Neuronal stem cell (in vitro differentiated cells): ENCODE measurements at regions not wholly inside any gene's neighbourhood (a gene's known extent, or its start where the extent isn't known, plus 50 kb on each side); places are given as distances from the start of the nearest gene placed in this dataset.

ENCODE experiments used
- DNase-seq: peaks from one replicate; pipeline ENCODE4 v3.0.0-alpha.2; 2013; ENCODE audit warnings: low spot score
- H2AFZ ChIP-seq: one replicate; pipeline ENCODE4 v1.6.1; 2013; ENCODE audit warnings: mild to moderate bottlenecking, low read length, inconsistent platforms
- H2AK5ac ChIP-seq: 2 replicates; pipeline ENCODE4 v1.6.1; 2013; ENCODE audit warnings: low read depth, mild to moderate bottlenecking, inconsistent platforms, low read length, moderate library complexity, mixed read lengths
- H2BK120ac ChIP-seq: 2 replicates; pipeline ENCODE4 v1.6.1; 2013; ENCODE audit warnings: low read depth, mild to moderate bottlenecking, inconsistent platforms, low read length, moderate library complexity, mixed read lengths
- H2BK12ac ChIP-seq: one replicate; pipeline ENCODE4 v1.6.1; 2013; ENCODE audit warnings: low read length, inconsistent platforms
- H2BK15ac ChIP-seq: 2 replicates; pipeline ENCODE4 v1.6.1; 2013; ENCODE audit warnings: mild to moderate bottlenecking, low read length, inconsistent platforms, mixed read lengths
- H2BK5ac ChIP-seq: one replicate; pipeline ENCODE4 v1.6.1; 2013; ENCODE audit warnings: inconsistent platforms, mild to moderate bottlenecking, low read length, moderate library complexity
- H3K14ac ChIP-seq: one replicate; pipeline ENCODE4 v1.6.1; 2013; ENCODE audit warnings: low read length, inconsistent platforms
- H3K18ac ChIP-seq: 2 replicates; pipeline ENCODE4 v1.6.1; 2013; ENCODE audit warnings: low read length, inconsistent platforms
- H3K23ac ChIP-seq: 2 replicates; pipeline ENCODE4 v1.6.1; 2013; ENCODE audit warnings: low read depth, mild to moderate bottlenecking, mixed read lengths, low read length, inconsistent platforms; ENCODE audit not compliant: poor library complexity
- H3K27ac ChIP-seq: replicated peaks from 3 replicates; pipeline ENCODE4 v1.5.1; 2013; ENCODE audit warnings: low read length, inconsistent platforms
- H3K27me3 ChIP-seq, 3 experiments: 2 replicates each; pipeline ENCODE4 v1.6.1; 2013; ENCODE audit warnings: low read length in 3 of 3, mild to moderate bottlenecking in 2 of 3, inconsistent platforms in 1 of 3, low read depth in 1 of 3, mixed read lengths in 1 of 3, moderate library complexity in 1 of 3; ENCODE audit not compliant: control insufficient read depth in 3 of 3, insufficient read depth in 3 of 3
- H3K36me3 ChIP-seq, 2 donors: replicated peaks in 1 of 2; 2 replicates each; pipeline ENCODE4 v1.6.1; 2013; ENCODE audit warnings: low read length in 2 of 2; ENCODE audit not compliant: control insufficient read depth in 2 of 2, insufficient read depth in 2 of 2
- H3K4ac ChIP-seq: 2 replicates; pipeline ENCODE4 v1.6.1; 2013; ENCODE audit warnings: inconsistent platforms, mild to moderate bottlenecking, low read length, moderate library complexity
- H3K4me1 ChIP-seq, 2 donors: 1 replicate in 1 of 2; 2 replicates in 1 of 2; pipeline ENCODE4 v1.6.1; 2013; ENCODE audit warnings: low read length in 2 of 2, low read depth in 1 of 2; ENCODE audit not compliant: control insufficient read depth in 2 of 2, insufficient read depth in 1 of 2
- H3K4me2 ChIP-seq: one replicate; pipeline ENCODE4 v1.6.1; 2013; ENCODE audit warnings: mild to moderate bottlenecking, low read length, inconsistent platforms; ENCODE audit not compliant: insufficient read depth, poor library complexity, severe bottlenecking
- H3K4me3 ChIP-seq, 2 donors: 2 replicates each; pipeline ENCODE4 v1.5.1; 2013; ENCODE audit warnings: low read length in 2 of 2, mild to moderate bottlenecking in 2 of 2, inconsistent platforms in 1 of 2, moderate library complexity in 1 of 2
- H3K79me1 ChIP-seq: one replicate; pipeline ENCODE4 v1.6.1; 2013; ENCODE audit warnings: low read depth, mild to moderate bottlenecking, inconsistent platforms, low read length, moderate library complexity
- H3K9ac ChIP-seq: one replicate; pipeline ENCODE4 v1.6.1; 2013; ENCODE audit warnings: mild to moderate bottlenecking, low read depth, low read length, inconsistent platforms; ENCODE audit not compliant: poor library complexity
- H3K9me3 ChIP-seq, 2 donors: replicated peaks in 1 of 2; 2 replicates each; pipeline versions ENCODE3 to v1.6.1; 2013; ENCODE audit warnings: low read length in 2 of 2, mild to moderate bottlenecking in 2 of 2, inconsistent platforms in 1 of 2, low read depth in 1 of 2, mixed read lengths in 1 of 2, moderate library complexity in 1 of 2; ENCODE audit not compliant: control insufficient read depth in 2 of 2, insufficient read depth in 1 of 2
- H4K8ac ChIP-seq: one replicate; pipeline ENCODE4 v1.6.1; 2013; ENCODE audit warnings: low read depth, mild to moderate bottlenecking, inconsistent platforms, low read length, moderate library complexity
- H4K91ac ChIP-seq: one replicate; pipeline ENCODE4 v1.6.1; 2013; ENCODE audit warnings: low read length, low read depth, mild to moderate bottlenecking, inconsistent platforms; ENCODE audit not compliant: poor library complexity
- WGBS, 2 donors: extraction: QIAGEN DNeasy Blood & Tissue Kit; methylation state at CpG; one replicate each; pipeline ENCODE4 v1.1.7; 2013; ENCODE audit warnings: missing lambda C conversion rate in 2 of 2, mixed read lengths in 1 of 2; ENCODE audit not compliant: insufficient read length in 2 of 2, insufficient replicate concordance in 1 of 2; ENCODE audit errors: extremely low coverage in 2 of 2; 5-methylcytosine and 5-hydroxymethylcytosine counted together

DNA sequence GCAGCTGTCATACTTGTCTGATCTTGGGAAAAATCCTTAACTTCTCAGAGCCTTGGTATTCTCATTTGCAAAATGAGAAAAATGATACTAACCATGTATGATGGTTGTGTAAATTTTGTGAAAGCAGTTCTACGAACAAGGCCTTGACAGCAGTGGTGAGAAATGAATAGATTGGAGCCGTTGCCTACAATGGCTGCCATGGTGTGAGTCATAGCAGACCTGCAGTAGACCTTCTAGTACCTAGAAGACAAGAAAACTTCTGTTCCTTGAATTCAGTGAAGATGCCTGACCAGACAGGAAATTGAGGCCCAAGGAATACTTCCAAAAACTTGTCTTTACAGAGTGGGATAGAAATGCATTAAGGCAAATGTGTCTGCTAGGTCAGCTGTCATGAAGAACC is 338.9 kb downstream of the QKI start:
- DNase-seq, result no peak
- H2BK15ac ChIP-seq, result no peak overlapping the region
- no peak overlapping the region for H2AFZ ChIP-seq
- H3K27ac ChIP-seq, result no peak overlapping the region
- no peaks in the 10 kb centered on the region for H3K27me3 ChIP-seq
- no peak overlapping the region for H4K8ac ChIP-seq
- peaks cover 0 to 8% of the 10 kb centered on the region in 2 donors for H3K4me1 ChIP-seq
- no peak overlapping the region for H3K4ac ChIP-seq
- no peak overlapping the region for H2BK5ac ChIP-seq
- no peak overlapping the region for H3K23ac ChIP-seq
- no peak overlapping the region for H3K14ac ChIP-seq
- H3K9me3 ChIP-seq, result peaks cover 3 to 10% of the 10 kb centered on the region in 2 donors
- no peak overlapping the region for H2BK12ac ChIP-seq
- WGBS, 2 donors, result no CpG with 5 or more reads among the region's 2 CpGs
- no peaks in the 10 kb centered on the region for H3K36me3 ChIP-seq
- no peak overlapping the region for H3K4me2 ChIP-seq
- no peaks in the 10 kb centered on the region for H3K79me1 ChIP-seq
- H3K4me3 ChIP-seq, result no peak overlapping the region
- H3K9ac ChIP-seq, result no peak overlapping the region
- H2BK120ac ChIP-seq, result no peak overlapping the region
- H4K91ac ChIP-seq, result no peak overlapping the region
- no peak overlapping the region for H2AK5ac ChIP-seq
- H3K18ac ChIP-seq, result no peak overlapping the region

DNA sequence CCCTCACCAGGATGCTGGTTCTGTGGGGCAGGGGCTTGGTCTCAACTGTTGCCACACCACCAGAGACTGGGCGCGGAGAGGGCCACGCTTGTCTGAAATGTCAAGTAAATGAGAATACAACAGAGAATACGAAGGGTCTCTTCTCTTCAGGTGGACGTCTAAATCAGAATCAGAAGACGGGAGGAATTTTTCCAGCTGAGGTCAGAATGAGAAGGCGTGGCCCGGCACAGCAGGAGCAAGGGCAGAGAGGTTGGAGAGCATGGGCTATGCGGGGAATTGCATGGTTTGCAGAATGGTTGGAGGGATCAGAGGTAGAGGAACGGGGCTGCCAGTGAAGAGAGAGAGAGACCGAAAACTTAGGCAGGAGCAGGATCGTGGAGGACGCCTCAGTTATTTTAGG is 337.9 kb downstream of the QKI start:
- H3K9me3 ChIP-seq, result peaks cover 3 to 7% of the 10 kb centered on the region in 2 donors
- WGBS, 2 donors, result no CpG with 5 or more reads among the region's 13 CpGs
- peak overlapping the region; percentile 8 for H2AK5ac ChIP-seq
- peak overlapping the region; percentile 76 for H3K18ac ChIP-seq
- no peak for DNase-seq
- H4K8ac ChIP-seq, result no peak overlapping the region
- no peak overlapping the region for H3K4me3 ChIP-seq
- H3K36me3 ChIP-seq, result no peaks in the 10 kb centered on the region
- H3K14ac ChIP-seq, result no peak overlapping the region
- no peak overlapping the region for H3K4ac ChIP-seq
- H2BK5ac ChIP-seq, result no peak overlapping the region
- H3K79me1 ChIP-seq, result no peaks in the 10 kb centered on the region
- no peaks in the 10 kb centered on the region for H3K27me3 ChIP-seq
- no peak overlapping the region for H3K4me2 ChIP-seq
- no peak overlapping the region for H2BK12ac ChIP-seq
- H3K27ac ChIP-seq, result no peak overlapping the region
- H3K9ac ChIP-seq, result no peak overlapping the region
- no peak overlapping the region for H4K91ac ChIP-seq
- no peak overlapping the region for H3K23ac ChIP-seq
- no peak overlapping the region for H2BK120ac ChIP-seq
- H2BK15ac ChIP-seq, result no peak overlapping the region
- H2AFZ ChIP-seq, result no peak overlapping the region
- H3K4me1 ChIP-seq, result peaks cover 0 to 8% of the 10 kb centered on the region in 2 donors

DNA sequence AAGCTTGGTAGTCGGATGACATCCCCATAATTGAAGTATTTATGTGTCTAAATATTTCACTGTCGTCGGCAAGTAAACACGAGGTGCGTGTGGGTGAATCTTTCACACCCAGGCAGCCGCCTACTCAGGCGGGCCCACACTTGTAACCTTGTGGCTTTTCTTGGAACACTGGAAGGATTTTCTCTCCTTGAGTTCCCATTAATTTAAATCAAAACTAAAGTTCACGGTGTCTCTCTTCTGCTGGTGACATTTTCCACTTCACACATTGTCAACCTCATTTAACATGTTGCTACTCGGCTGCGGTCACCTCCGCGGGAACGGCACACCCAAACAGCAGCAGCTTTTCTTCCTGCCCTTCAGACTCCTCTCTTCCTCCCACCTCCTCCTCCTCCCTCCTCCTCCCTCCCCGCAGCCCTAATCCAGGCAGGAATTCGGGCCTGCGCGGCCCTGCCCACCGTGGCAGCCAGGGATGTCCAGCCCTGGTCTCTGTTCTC is 336.6 kb downstream of the QKI start:
- Histone ChIP-seq H2AFZ (no peak overlapping the region), H3K27me3 (no peaks in the 10 kb centered on the region), H2BK12ac (no peak overlapping the region), H3K79me1 (no peaks in the 10 kb centered on the region), H3K4me3 (no peak overlapping the region), H3K9ac (no peak overlapping the region), H3K14ac (no peak overlapping the region), H3K27ac (no peak overlapping the region), H2BK120ac (no peak overlapping the region), H2BK5ac (peak overlapping the region; percentile 27), H2AK5ac (peak overlapping the region; percentile 36), H3K18ac (peak overlapping the region; percentile 66), H3K4me1 (peaks cover 3 to 8% of the 10 kb centered on the region in 2 donors), H3K23ac (peak overlapping the region; percentile 10), H4K8ac (no peak overlapping the region), H4K91ac (no peak overlapping the region), H2BK15ac (peak overlapping the region; percentile 2), H3K36me3 (no peaks in the 10 kb centered on the region), H3K9me3 (peaks cover 3 to 5% of the 10 kb centered on the region in 2 donors), H3K4ac (no peak overlapping the region), H3K4me2 (no peak overlapping the region)
- whole genome bisulfite sequencing, 2 donors, result no CpG with 5 or more reads among the region's 18 CpGs
- DNase-seq, result no peak

DNA sequence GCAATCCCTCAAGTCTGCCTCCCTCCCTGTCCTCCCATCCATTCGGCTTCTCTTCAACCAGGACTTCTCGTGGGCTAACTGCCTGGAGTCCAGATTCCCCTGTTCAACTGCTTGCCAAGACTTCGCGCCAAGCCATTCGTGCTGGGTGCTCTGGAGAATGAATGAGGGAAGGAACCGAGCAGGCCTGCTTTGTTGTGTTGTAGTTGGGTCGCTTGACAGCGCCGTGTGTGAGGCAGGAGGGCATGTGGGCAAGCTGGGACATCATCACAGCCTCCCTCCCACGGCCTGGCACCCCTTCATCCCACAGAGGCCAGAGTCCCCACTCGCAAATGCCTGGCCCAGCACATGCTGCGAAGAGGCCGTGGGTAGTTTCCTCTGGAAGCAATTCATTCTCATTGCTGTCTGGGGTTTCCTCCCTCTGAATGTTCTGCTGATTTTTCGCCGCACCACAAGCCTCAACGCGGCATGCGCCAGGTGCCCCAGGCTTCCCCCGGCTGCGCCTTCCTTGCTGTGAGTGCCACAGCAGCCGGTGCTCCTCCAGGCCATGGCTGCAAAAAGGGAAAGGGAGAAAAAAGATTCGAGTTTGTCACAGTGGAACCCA is 336.0 kb downstream of the QKI start:
- Histone ChIP-seq H2AFZ (no peak overlapping the region), H3K27me3 (no peaks in the 10 kb centered on the region), H3K36me3 (no peaks in the 10 kb centered on the region), H3K9me3 (peaks cover 3 to 5% of the 10 kb centered on the region in 2 donors), H3K4me2 (no peak overlapping the region), H3K4me3 (no peak overlapping the region), H3K23ac (no peak overlapping the region), H3K4ac (no peak overlapping the region), H2BK5ac (no peak overlapping the region), H3K79me1 (no peaks in the 10 kb centered on the region), H3K27ac (no peak overlapping the region), H2BK12ac (no peak overlapping the region), H3K4me1 (peaks cover 5 to 13% of the 10 kb centered on the region in 2 donors), H2BK120ac (no peak overlapping the region), H3K18ac (peak overlapping the region; percentile 66), H2AK5ac (peak overlapping the region; percentile 36), H4K8ac (peak overlapping the region; percentile 17), H4K91ac (no peak overlapping the region), H2BK15ac (no peak overlapping the region), H3K9ac (no peak overlapping the region), H3K14ac (no peak overlapping the region)
- DNase-seq, result no peak
- WGBS, 2 donors, result no CpG with 5 or more reads among the region's 22 CpGs
